ENCODE measurements at regions not wholly inside any gene's neighbourhood (a gene's known extent, or its start where the extent isn't known, plus 50 kb on each side); places are given as distances from the start of the nearest gene placed in this dataset.

- TF ChIP-seq EZH2phosphoT487 (IDR thresholded peaks at IDR 0.05; ENCODE audit: borderline replicate concordance) (no peak), CTCF (conservative IDR thresholded peaks at IDR 0.05; ENCODE audit: low read length) (no peak)
- Histone ChIP-seq H3K4me1 (ENCODE audit: insufficient read depth, low read length, poor library complexity, severe bottlenecking) (no peaks in the 10 kb centered on the region), H2AFZ (ENCODE audit: low read length) (no peak overlapping the region), H3K9me3 (ENCODE audit: insufficient read depth, low read depth, low read length) (no peaks in the 10 kb centered on the region), H3K9ac (ENCODE audit: low read depth, low read length, poor library complexity, severe bottlenecking) (no peak overlapping the region), H3F3A (ENCODE audit: low read depth) (no peaks in the 10 kb centered on the region), H3K9me2 (replicated peaks; ENCODE audit: low read depth, low read length) (no peaks in the 10 kb centered on the region), H3K36me3 (ENCODE audit: insufficient read depth, low read length) (no peaks in the 10 kb centered on the region), H4K20me1 (ENCODE audit: insufficient read depth, low read length, poor library complexity, severe bottlenecking) (no peaks in the 10 kb centered on the region), H3K27me3 (ENCODE audit: insufficient read depth, low read length, poor library complexity, severe bottlenecking) (no peaks in the 10 kb centered on the region), H3K4me3 (ENCODE audit: low read length, poor library complexity, severe bottlenecking) (no peak overlapping the region), H3K79me2 (ENCODE audit: insufficient read depth, low read length) (no peaks in the 10 kb centered on the region), H3K4me2 (ENCODE audit: low read depth, low read length, poor library complexity, severe bottlenecking) (no peak overlapping the region)
Observed at GRCh38 chr5:174642816-174643405, 81.5 kb upstream of the MSX2 start.

GRCh38 chr5:174644436-174644835, 79.9 kb upstream of the MSX2 start:
- Histone ChIP-seq H3K27me3 (ENCODE audit: insufficient read depth, low read length, poor library complexity, severe bottlenecking) (no peaks in the 10 kb centered on the region), H3K36me3 (ENCODE audit: insufficient read depth, low read length) (no peaks in the 10 kb centered on the region), H3K4me3 (ENCODE audit: low read length, poor library complexity, severe bottlenecking) (no peak overlapping the region), H2AFZ (ENCODE audit: low read length) (no peak overlapping the region), H3K9me3 (ENCODE audit: insufficient read depth, low read depth, low read length) (no peaks in the 10 kb centered on the region), H3K4me2 (ENCODE audit: low read depth, low read length, poor library complexity, severe bottlenecking) (no peak overlapping the region), H3F3A (ENCODE audit: low read depth) (no peaks in the 10 kb centered on the region), H3K4me1 (ENCODE audit: insufficient read depth, low read length, poor library complexity, severe bottlenecking) (no peaks in the 10 kb centered on the region), H3K9ac (ENCODE audit: low read depth, low read length, poor library complexity, severe bottlenecking) (no peak overlapping the region), H3K9me2 (replicated peaks; ENCODE audit: low read depth, low read length) (no peaks in the 10 kb centered on the region), H4K20me1 (ENCODE audit: insufficient read depth, low read length, poor library complexity, severe bottlenecking) (no peaks in the 10 kb centered on the region), H3K79me2 (ENCODE audit: insufficient read depth, low read length) (no peaks in the 10 kb centered on the region)
- no peak for TF ChIP-seq EZH2phosphoT487 (IDR thresholded peaks at IDR 0.05; ENCODE audit: borderline replicate concordance)
- no peak for TF ChIP-seq CTCF (conservative IDR thresholded peaks at IDR 0.05; ENCODE audit: low read length)

- no peaks in the 10 kb centered on the region for H4K20me1 ChIP-seq (ENCODE audit: insufficient read depth, low read length, poor library complexity, severe bottlenecking)
- no peak overlapping the region for H3K4me2 ChIP-seq (ENCODE audit: low read depth, low read length, poor library complexity, severe bottlenecking)
- no peaks in the 10 kb centered on the region for H3K79me2 ChIP-seq (ENCODE audit: insufficient read depth, low read length)
- no peak overlapping the region for H3K9ac ChIP-seq (ENCODE audit: low read depth, low read length, poor library complexity, severe bottlenecking)
- no peaks in the 10 kb centered on the region for H3K27me3 ChIP-seq (ENCODE audit: insufficient read depth, low read length, poor library complexity, severe bottlenecking)
- H3F3A ChIP-seq (ENCODE audit: low read depth) = no peaks in the 10 kb centered on the region
- H3K4me3 ChIP-seq (ENCODE audit: low read length, poor library complexity, severe bottlenecking) = no peak overlapping the region
- H3K9me2 ChIP-seq (replicated peaks; ENCODE audit: low read depth, low read length) = no peaks in the 10 kb centered on the region
- no peak overlapping the region for H2AFZ ChIP-seq (ENCODE audit: low read length)
- no peaks in the 10 kb centered on the region for H3K9me3 ChIP-seq (ENCODE audit: insufficient read depth, low read depth, low read length)
- no peaks in the 10 kb centered on the region for H3K36me3 ChIP-seq (ENCODE audit: insufficient read depth, low read length)
- H3K4me1 ChIP-seq (ENCODE audit: insufficient read depth, low read length, poor library complexity, severe bottlenecking) = no peaks in the 10 kb centered on the region
- TF ChIP-seq CTCF (conservative IDR thresholded peaks at IDR 0.05; ENCODE audit: low read length) = no peak
- no peak for TF ChIP-seq EZH2phosphoT487 (IDR thresholded peaks at IDR 0.05; ENCODE audit: borderline replicate concordance)
Observed at GRCh38 chr5:174644923-174645322, 79.5 kb upstream of the MSX2 start.

Measured in Loucy (cell line).